HG03432 (cell line): ENCODE measurements at regions not wholly inside any gene's neighbourhood (a gene's known extent, or its start where the extent isn't known, plus 50 kb on each side); places are given as distances from the start of the nearest gene placed in this dataset.
"Not testable (repeated sequence)": the region's sequence is repeated elsewhere in the genome, so short reads cannot be mapped to it uniquely, and the experiment has no call there.

Experiments used
- ATAC-seq: cut with Tn5 transposase; IDR thresholded peaks from one replicate; pipeline ENCODE4 v1.9.1; 2021; ENCODE audit warnings: mild to moderate bottlenecking, moderate library complexity; ENCODE audit not compliant: unreplicated experiment

DNA sequence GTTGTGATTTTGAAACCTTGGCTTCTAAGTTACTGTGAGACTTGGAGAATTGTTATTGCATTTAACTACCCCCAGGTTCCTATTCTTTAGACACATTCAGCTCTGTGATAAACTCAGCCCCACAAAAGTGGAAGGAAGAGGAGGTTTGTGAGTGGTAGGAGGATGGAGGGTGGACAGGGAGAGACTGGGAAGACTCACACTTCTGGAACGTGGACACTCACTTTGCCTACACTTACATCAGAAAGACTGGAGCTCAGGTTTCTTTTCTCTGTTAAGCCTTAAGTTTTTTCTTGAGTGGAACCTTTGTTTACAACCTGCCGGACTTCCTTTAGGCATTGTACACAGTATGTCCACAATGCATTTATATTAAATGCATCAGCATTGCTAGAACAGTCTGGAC lies 99.0 kb downstream of the AREG start:
- no peak for ATAC-seq

GRCh38 chr4:74544655-74545361 lies 99.9 kb downstream of the AREG start:
- ATAC-seq: no peak

DNA sequence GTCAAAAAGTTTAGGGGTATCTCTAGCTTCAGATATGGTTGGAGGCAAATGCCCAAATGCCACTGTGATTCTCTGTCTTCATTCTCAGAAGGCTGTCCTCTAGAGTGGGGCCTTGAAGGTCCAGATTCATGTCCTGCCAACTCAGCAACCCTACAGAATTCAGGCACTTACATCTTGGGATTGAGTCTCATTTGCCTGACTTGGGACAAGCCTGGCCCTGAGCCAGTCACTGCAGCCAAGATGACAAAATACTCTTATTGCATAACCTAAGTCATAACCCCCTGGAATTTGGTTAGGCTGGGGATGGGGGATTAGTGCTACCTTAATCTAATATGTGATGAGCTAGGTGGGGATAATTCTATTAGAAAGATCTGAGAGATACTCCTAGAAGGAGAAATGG lies 100.5 kb downstream of the AREG start:
- no peak for ATAC-seq

- ATAC-seq: no peak
These were observed 101.1 kb downstream of the AREG start for GRCh38 chr4:74546057-74546456.

DNA sequence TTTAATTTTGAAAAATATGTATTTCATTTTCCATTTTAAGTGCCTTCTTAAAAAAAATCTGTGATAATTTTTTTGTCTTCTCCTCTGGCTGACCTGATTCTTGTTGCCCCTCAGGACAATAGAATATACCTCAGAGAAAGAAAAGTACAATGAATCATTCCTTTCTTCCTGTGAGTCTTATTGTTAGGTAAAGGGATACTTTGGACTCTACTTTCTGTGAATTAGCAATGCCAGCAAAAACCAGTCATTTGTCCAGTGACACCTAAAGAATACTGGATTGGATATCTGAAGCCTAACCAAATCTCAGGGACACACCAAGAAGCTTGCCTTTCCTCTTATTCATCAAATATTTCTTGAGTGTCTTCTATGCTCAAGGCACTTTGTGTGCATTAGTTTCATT lies 102.1 kb downstream of the AREG start:
- ATAC-seq: no peak

DNA sequence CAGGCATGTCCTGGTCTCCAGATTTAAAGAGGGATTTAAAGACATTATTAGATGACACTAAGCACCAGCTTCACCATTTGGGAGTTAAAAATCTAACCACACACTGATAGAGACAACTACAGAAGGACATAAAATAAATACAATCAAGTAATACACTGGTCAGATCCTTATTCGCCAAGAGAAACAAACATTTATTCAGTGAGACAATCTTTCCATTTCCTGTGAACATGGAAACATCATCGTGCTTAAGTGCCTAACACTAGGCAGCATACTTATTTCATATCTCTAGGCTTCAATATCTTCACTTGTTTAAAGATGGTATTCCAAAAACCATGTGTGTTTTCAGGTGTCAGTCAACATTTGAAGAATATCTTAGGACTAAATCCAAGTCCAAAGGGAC lies 103.6 kb downstream of the AREG start:
- no peak for ATAC-seq

DNA sequence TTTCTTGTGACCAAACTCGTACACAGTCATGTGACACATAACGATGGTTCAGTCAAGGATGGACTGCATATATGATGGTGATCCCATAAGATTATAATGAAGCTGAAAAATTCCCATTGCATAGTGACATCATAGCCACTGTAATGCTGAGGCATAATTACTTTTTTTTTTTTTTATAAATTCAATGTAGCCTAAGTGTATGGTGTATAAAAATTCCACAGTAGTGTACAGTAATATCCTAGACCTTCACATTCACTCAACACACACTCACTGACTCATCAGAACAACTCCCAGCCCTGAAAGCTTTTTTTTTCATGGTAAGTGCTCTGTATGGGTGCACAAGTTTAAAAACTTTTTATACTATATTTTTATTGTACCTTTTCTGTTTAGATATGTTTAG lies 105.0 kb downstream of the AREG start:
- ATAC-seq: no peak

- no peak for ATAC-seq
These were observed 110.3 kb downstream of the AREG start for GRCh38 chr4:74555231-74555630.

- ATAC-seq: no peak
These were observed 110.9 kb downstream of the AREG start for GRCh38 chr4:74555843-74556242.

- no peak for ATAC-seq
These were observed 114.9 kb downstream of the AREG start for GRCh38 chr4:74559853-74560252.

DNA sequence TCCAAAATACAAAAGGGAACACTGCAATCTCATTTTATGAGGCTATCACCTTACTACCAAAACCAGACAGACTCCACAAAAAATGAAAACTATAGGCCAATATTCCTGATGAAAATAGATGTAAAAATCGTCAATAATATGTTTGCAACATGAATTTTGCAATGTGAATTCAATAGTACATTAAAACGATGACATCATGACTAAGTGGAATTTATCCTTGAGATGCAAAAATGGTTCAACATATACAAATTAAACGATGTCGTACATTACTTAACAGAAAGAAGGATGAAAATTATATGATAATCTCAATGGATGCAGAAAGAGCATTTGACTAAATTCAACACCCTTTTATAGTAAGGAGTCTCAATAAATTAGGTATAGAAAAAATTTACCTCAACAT lies 123.0 kb downstream of the AREG start:
- no peak for ATAC-seq

- ATAC-seq: no peak
These were observed 125.2 kb downstream of the AREG start for GRCh38 chr4:74570095-74570494.

GRCh38 chr4:74578329-74578728 lies 133.4 kb downstream of the AREG start:
- no peak for ATAC-seq

DNA sequence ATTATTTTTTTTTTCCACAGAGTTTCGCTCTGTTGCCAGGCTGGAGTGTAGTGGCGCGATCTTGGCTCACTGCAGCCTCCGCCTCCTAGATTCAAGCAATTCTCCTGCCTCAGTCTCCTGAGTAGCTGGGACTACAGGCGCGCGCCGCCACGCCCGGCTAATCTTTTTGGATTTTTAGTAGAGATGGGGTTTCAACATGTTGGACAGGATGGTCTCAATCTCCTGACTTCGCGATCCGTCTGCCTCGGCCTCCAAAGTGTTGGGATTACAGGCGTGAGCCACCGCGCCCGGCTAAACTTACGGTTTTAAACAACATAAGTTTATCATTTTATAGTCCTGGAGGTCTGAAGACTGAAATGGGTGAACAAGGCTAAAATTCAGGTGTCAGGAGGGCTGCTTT lies 133.9 kb downstream of the AREG start:
- not testable (repeated sequence) for ATAC-seq

DNA sequence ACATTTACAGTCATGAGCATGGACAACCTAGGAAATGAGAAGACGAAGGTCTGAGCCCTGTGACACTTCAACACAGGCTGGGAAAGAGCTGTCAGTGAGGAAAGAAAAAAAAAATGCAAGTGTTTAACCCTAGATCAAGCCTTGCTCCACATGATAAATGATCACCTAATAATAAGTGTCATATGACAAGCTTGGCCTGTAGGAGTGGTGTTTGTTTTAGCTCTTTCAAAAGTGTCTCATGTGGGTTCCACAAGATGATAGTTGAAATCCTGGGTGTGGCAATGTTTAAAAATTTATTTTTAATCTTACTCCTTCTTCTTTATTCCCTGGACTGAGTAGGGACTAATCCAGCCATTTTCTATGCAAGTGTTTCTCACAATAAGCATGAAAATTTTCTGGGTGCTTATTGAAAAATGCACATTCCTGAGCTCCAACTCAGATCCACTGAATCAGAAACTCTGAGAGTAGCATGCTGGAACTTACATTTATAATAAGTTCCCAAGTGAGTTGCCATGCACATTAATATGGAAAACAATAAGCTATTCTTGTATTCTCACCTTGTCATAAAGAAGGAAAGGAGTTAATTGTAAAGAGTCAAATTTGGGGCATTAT lies 138.3 kb downstream of the AREG start:
- no peak for ATAC-seq

- no peak for ATAC-seq
These were observed 138.8 kb downstream of the AREG start for GRCh38 chr4:74583757-74584156.

DNA sequence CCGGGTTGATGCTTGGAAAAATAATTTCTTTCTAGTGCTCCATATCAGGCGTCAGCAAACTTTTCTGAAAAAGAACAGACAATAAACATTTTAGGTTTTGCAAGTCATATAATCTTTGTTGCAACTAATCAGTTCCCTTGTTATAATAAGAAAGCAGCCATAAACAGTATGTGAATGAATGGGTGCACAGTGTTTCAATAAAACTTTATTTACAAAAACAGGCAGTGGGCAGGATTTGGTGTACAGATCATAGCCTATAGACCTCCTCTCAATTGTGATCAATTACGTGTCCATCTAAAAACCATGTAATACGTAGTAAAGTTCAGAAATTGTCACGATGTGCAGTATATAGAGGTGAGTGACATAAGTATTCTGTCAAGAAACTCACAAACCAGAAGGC lies 143.4 kb downstream of the AREG start:
- no peak for ATAC-seq

- no peak for ATAC-seq
These were observed 145.5 kb downstream of the AREG start for GRCh38 chr4:74590476-74590875.

DNA sequence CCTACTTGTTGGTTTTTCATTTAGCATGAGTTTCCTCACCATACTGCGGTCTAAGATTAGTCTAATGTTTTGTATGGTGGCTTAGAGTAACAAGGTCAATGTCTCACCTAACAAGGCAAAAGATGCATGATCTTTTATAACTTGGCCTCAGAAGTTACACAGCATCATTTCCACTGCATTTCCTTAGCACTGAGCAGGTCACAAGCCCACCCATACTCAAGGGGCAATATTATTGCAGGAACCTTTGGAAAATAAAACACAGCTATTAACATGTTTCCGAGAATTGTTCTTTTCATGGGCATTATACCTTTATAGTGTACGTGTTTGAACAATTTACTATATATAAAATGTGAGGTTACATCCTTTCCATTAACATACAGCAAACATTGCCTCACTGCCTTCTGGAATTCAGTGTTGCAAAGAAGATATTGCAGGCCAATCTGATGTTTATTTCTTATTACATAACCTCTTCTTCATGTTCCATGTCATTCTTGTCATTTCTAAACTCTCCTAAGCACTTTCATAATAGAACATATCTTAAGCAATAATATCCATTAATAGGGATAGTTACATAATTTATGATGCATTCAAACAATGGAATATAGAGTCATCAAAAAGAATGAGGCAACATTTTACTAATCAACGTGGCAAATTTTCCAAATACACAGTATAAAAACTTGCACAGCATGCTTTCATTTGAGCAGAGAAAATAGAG lies 153.8 kb downstream of the AREG start:
- ATAC-seq: no peak

- no peak for ATAC-seq
These were observed 158.2 kb downstream of the AREG start for GRCh38 chr4:74603186-74603585.

GRCh38 chr4:74608151-74608949 lies 163.4 kb downstream of the AREG start:
- no peak for ATAC-seq
